Fibroblast of lung (primary cell): ENCODE measurements at regions not wholly inside any gene's neighbourhood (a gene's known extent, or its start where the extent isn't known, plus 50 kb on each side); places are given as distances from the start of the nearest gene placed in this dataset.

Source experiments
- EZH2 ChIP-seq: IDR thresholded peaks from 2 replicates; pipeline ENCODE4 v1.5.1; 2012; ENCODE audit warnings: low read length, control low read depth, mild to moderate bottlenecking; ENCODE audit errors: missing control alignments
- TF ChIP-seq, protein P1 (sequence below), 2 donors: IDR thresholded peaks in 1 of 2; conservative IDR thresholded peaks in 1 of 2; 1 replicate in 1 of 2; 2 replicates in 1 of 2; pipeline ENCODE4 v1.5.1; 2011 to 2012; ENCODE audit warnings: low read length in 2 of 2, control low read depth in 1 of 2, inconsistent platforms in 1 of 2, low read depth in 1 of 2, mild to moderate bottlenecking in 1 of 2

- TF ChIP-seq, protein P1, sequence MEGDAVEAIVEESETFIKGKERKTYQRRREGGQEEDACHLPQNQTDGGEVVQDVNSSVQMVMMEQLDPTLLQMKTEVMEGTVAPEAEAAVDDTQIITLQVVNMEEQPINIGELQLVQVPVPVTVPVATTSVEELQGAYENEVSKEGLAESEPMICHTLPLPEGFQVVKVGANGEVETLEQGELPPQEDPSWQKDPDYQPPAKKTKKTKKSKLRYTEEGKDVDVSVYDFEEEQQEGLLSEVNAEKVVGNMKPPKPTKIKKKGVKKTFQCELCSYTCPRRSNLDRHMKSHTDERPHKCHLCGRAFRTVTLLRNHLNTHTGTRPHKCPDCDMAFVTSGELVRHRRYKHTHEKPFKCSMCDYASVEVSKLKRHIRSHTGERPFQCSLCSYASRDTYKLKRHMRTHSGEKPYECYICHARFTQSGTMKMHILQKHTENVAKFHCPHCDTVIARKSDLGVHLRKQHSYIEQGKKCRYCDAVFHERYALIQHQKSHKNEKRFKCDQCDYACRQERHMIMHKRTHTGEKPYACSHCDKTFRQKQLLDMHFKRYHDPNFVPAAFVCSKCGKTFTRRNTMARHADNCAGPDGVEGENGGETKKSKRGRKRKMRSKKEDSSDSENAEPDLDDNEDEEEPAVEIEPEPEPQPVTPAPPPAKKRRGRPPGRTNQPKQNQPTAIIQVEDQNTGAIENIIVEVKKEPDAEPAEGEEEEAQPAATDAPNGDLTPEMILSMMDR (conservative IDR thresholded peaks at IDR 0.05 in 1 of 2, IDR thresholded peaks at IDR 0.05 in 1 of 2; ENCODE audit: low read depth in 1 of 2, low read length in 2 of 2): no peak
- TF ChIP-seq EZH2: no peak
Measured at GRCh38 chr5:170176916-170177315, 55.9 kb upstream of the C5orf58 start.
